HG03469 (cell line): ENCODE measurements at regions not wholly inside any gene's neighbourhood (a gene's known extent, or its start where the extent isn't known, plus 50 kb on each side); places are given as distances from the start of the nearest gene placed in this dataset.

Source experiments
- ATAC-seq: cut with Tn5 transposase; IDR thresholded peaks from one replicate; pipeline ENCODE4 v1.9.1; 2021; ENCODE audit warnings: mild to moderate bottlenecking, moderate library complexity, moderate number of reproducible peaks; ENCODE audit not compliant: unreplicated experiment

GRCh38 chr4:161133586-161134276, 1030.1 kb downstream of the FSTL5 start:
- ATAC-seq: no peak

GRCh38 chr4:161132715-161133425, 1030.9 kb downstream of the FSTL5 start:
- peak; percentile 89 for ATAC-seq

- ATAC-seq: no peak
These were observed 1042.3 kb downstream of the FSTL5 start for GRCh38 chr4:161121451-161121850.

GRCh38 chr4:161101881-161102280, 1061.9 kb downstream of the FSTL5 start:
- ATAC-seq: no peak

GRCh38 chr4:161097821-161098220, 1066.0 kb downstream of the FSTL5 start:
- ATAC-seq: no peak

- no peak for ATAC-seq
These were observed 1102.8 kb downstream of the FSTL5 start for GRCh38 chr4:161061046-161061445.
